OCI-LY3 (cell line): ENCODE measurements at regions not wholly inside any gene's neighbourhood (a gene's known extent, or its start where the extent isn't known, plus 50 kb on each side); places are given as distances from the start of the nearest gene placed in this dataset.

Experiments
- H2AFZ ChIP-seq: fragments of 200-600, 300-600 bp; shearing (Covaris generic); 2 replicates; pipeline ENCODE4 v1.6.0; 2014; ENCODE audit warnings: antibody characterized with exemption, low read depth, low read length
- H3K27ac ChIP-seq: fragments of 200-600, 300-600 bp; sonication (generic); 2 replicates; pipeline ENCODE4 v1.5.1; 2014; ENCODE audit warnings: mild to moderate bottlenecking, low read length, moderate library complexity, mixed read lengths
- H3K27me3 ChIP-seq: fragments of 200-600, 300-600 bp; sonication (generic); 2 replicates; pipeline ENCODE4 v1.6.1; 2014; ENCODE audit warnings: low read depth, low read length, mixed read lengths
- H3K36me3 ChIP-seq: fragments of 200-600, 300-600 bp; sonication (generic); replicated peaks from 2 replicates; pipeline ENCODE3; 2014; ENCODE audit warnings: low read depth, low read length, mixed read lengths
- H3K4me1 ChIP-seq: fragments of 300-600, 200-600 bp; sonication (generic); 2 replicates; pipeline ENCODE4 v1.6.1; 2014; ENCODE audit warnings: low read length, mixed read lengths
- H3K4me2 ChIP-seq: fragments of 200-600, 300-600 bp; sonication (generic); 2 replicates; pipeline ENCODE4 v1.6.1; 2014; ENCODE audit warnings: low read length, mixed read lengths
- H3K4me3 ChIP-seq: fragments of 300-600, 200-600 bp; sonication (generic); 2 replicates; pipeline ENCODE4 v1.5.1; 2014; ENCODE audit warnings: antibody characterized with exemption, mild to moderate bottlenecking, low read length, moderate library complexity
- H3K79me2 ChIP-seq: fragments of 300-600, 200-600 bp; shearing (Covaris generic); 2 replicates; pipeline ENCODE4 v1.6.1; 2014; ENCODE audit warnings: mild to moderate bottlenecking, low read length, mixed read lengths
- H3K9ac ChIP-seq: fragments of 300-600, 200-600 bp; shearing (Covaris generic); 2 replicates; pipeline ENCODE4 v1.6.0; 2014; ENCODE audit warnings: mild to moderate bottlenecking, low read length, moderate library complexity
- H3K9me3 ChIP-seq: fragments of 200-600, 300-600 bp; shearing (Covaris generic); 2 replicates; pipeline ENCODE4 v1.6.1; 2014; ENCODE audit warnings: low read length, mixed read lengths; ENCODE audit not compliant: insufficient read depth
- H4K20me1 ChIP-seq: fragments of 200-600, 300-600 bp; sonication (generic); 2 replicates; pipeline ENCODE4 v1.6.1; 2016; ENCODE audit warnings: low read length, mixed read lengths; ENCODE audit not compliant: insufficient read depth
- CTCF ChIP-seq: fragments of 200-600, 300-600 bp; sonication (generic); IDR thresholded peaks from 2 replicates; pipeline ENCODE4 v1.5.1; 2014; ENCODE audit warnings: antibody characterized with exemption, low read length, low read depth
- EZH2phosphoT487 ChIP-seq: fragments of 200-600 bp; shearing (Covaris generic); IDR thresholded peaks from 2 replicates; pipeline ENCODE4 v1.6.1; 2018; ENCODE audit warnings: antibody characterized with exemption, mixed run types, low read depth

GRCh38 chr6:140124498-140124897, 750.0 kb upstream of the CITED2 start:
- no peaks in the 10 kb centered on the region for H3K79me2 ChIP-seq
- no peak for TF ChIP-seq CTCF
- TF ChIP-seq EZH2phosphoT487, result no peak

GRCh38 chr6:140108167-140108566, 733.7 kb upstream of the CITED2 start:
- Histone ChIP-seq H3K27ac (no peak overlapping the region), H3K4me2 (no peak overlapping the region), H3K36me3 (no peaks in the 10 kb centered on the region), H4K20me1 (no peaks in the 10 kb centered on the region), H3K4me3 (no peak overlapping the region), H3K27me3 (no peaks in the 10 kb centered on the region), H3K79me2 (no peaks in the 10 kb centered on the region), H3K9me3 (no peaks in the 10 kb centered on the region), H3K4me1 (no peaks in the 10 kb centered on the region), H3K9ac (no peak overlapping the region), H2AFZ (no peak overlapping the region)
- TF ChIP-seq EZH2phosphoT487 (no peak), CTCF (no peak)

More at GRCh38 chr6:140124498-140124897, 750.0 kb upstream of the CITED2 start:
- no peak overlapping the region for H3K9ac ChIP-seq
- no peaks in the 10 kb centered on the region for H3K36me3 ChIP-seq
- H3K4me3 ChIP-seq, result no peak overlapping the region
- H3K4me1 ChIP-seq, result no peaks in the 10 kb centered on the region
- no peaks in the 10 kb centered on the region for H3K27me3 ChIP-seq
- no peak overlapping the region for H3K4me2 ChIP-seq
- H4K20me1 ChIP-seq, result no peaks in the 10 kb centered on the region
- H3K9me3 ChIP-seq, result no peaks in the 10 kb centered on the region
- H2AFZ ChIP-seq, result no peak overlapping the region
- H3K27ac ChIP-seq, result no peak overlapping the region

- no peaks in the 10 kb centered on the region for H4K20me1 ChIP-seq
- no peaks in the 10 kb centered on the region for H3K36me3 ChIP-seq
- H3K27ac ChIP-seq, result no peak overlapping the region
- no peaks in the 10 kb centered on the region for H3K27me3 ChIP-seq
- no peaks in the 10 kb centered on the region for H3K4me1 ChIP-seq
- no peaks in the 10 kb centered on the region for H3K9me3 ChIP-seq
- no peak overlapping the region for H3K4me2 ChIP-seq
- H2AFZ ChIP-seq, result no peak overlapping the region
- TF ChIP-seq EZH2phosphoT487, result no peak
- no peak overlapping the region for H3K4me3 ChIP-seq
- H3K9ac ChIP-seq, result no peak overlapping the region
- H3K79me2 ChIP-seq, result no peaks in the 10 kb centered on the region
Measured at GRCh38 chr6:140107216-140107615, 732.8 kb upstream of the CITED2 start.

GRCh38 chr6:140105857-140106256, 731.4 kb upstream of the CITED2 start:
- Histone ChIP-seq H3K79me2 (no peaks in the 10 kb centered on the region), H4K20me1 (no peaks in the 10 kb centered on the region), H3K4me1 (no peaks in the 10 kb centered on the region), H2AFZ (0 out of 2 replicates have a peak overlapping the region, but pooled peaks have one; percentile 54), H3K27ac (no peak overlapping the region), H3K4me2 (no peak overlapping the region), H3K4me3 (no peak overlapping the region), H3K36me3 (no peaks in the 10 kb centered on the region), H3K9ac (no peak overlapping the region), H3K9me3 (no peaks in the 10 kb centered on the region), H3K27me3 (no peaks in the 10 kb centered on the region)
- no peak for TF ChIP-seq CTCF
- TF ChIP-seq EZH2phosphoT487, result no peak

DNA sequence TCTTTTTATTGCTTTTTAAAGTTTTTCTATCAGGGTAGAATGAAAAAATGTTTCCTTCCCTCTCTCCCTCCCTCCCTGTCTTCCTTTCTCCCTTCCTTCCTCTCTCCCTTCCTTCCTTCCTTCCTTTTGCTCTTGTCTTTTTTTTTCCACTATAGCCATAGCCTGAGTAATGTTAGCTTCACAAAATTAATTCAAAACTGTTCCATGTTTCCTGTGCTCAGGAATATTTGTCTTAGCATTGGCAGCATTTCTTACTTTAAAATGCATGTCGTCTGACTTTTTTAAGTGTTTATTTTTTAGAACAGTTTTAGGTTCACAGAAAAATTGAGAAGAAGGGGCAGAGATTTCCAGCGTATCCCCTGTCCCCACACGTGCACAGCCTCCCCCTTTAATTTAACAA, 730.8 kb upstream of the CITED2 start:
- no peaks in the 10 kb centered on the region for H4K20me1 ChIP-seq
- TF ChIP-seq CTCF (no peak), EZH2phosphoT487 (no peak)

More for the DNA sequence above, 730.8 kb upstream of the CITED2 start:
- H2AFZ ChIP-seq, result no peak overlapping the region
- no peaks in the 10 kb centered on the region for H3K79me2 ChIP-seq
- no peak overlapping the region for H3K9ac ChIP-seq
- no peak overlapping the region for H3K27ac ChIP-seq
- H3K4me3 ChIP-seq, result no peak overlapping the region
- H3K4me1 ChIP-seq, result no peaks in the 10 kb centered on the region
- no peak overlapping the region for H3K4me2 ChIP-seq
- no peaks in the 10 kb centered on the region for H3K9me3 ChIP-seq
- no peaks in the 10 kb centered on the region for H3K36me3 ChIP-seq
- no peaks in the 10 kb centered on the region for H3K27me3 ChIP-seq
